ENCODE measurements at regions not wholly inside any gene's neighbourhood (a gene's known extent, or its start where the extent isn't known, plus 50 kb on each side); places are given as distances from the start of the nearest gene placed in this dataset.
"Not testable (repeated sequence)": the region's sequence is repeated elsewhere in the genome, so short reads cannot be mapped to it uniquely, and the experiment has no call there.

DNA sequence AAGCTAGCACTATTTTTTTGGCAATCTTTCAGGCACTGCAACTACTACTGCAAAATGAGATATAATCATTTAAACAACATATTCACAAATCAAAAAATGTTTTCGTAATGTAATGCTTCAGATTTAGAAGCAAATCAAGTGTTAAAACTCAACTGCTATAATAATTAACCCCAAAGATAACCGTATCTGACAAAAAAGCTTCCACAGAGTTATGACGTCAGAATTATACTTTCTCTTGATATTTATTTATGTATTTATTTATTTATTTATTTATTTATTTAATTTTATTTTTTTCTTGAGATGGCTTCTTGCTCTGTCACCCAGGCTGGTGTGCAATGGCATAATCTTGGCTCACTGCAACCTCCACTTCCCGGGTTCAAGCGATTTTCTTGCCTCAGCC lies 341.1 kb upstream of the DEFB115 start:
- TF ChIP-seq, protein P1, sequence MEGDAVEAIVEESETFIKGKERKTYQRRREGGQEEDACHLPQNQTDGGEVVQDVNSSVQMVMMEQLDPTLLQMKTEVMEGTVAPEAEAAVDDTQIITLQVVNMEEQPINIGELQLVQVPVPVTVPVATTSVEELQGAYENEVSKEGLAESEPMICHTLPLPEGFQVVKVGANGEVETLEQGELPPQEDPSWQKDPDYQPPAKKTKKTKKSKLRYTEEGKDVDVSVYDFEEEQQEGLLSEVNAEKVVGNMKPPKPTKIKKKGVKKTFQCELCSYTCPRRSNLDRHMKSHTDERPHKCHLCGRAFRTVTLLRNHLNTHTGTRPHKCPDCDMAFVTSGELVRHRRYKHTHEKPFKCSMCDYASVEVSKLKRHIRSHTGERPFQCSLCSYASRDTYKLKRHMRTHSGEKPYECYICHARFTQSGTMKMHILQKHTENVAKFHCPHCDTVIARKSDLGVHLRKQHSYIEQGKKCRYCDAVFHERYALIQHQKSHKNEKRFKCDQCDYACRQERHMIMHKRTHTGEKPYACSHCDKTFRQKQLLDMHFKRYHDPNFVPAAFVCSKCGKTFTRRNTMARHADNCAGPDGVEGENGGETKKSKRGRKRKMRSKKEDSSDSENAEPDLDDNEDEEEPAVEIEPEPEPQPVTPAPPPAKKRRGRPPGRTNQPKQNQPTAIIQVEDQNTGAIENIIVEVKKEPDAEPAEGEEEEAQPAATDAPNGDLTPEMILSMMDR (conservative IDR thresholded peaks at IDR 0.05 in 1 of 2, IDR thresholded peaks at IDR 0.05 in 1 of 2; ENCODE audit: low read depth in 1 of 2, low read length in 2 of 2), result not testable (repeated sequence)
- not testable (repeated sequence) for TF ChIP-seq EZH2 (IDR thresholded peaks at IDR 0.05; ENCODE audit: low read length, missing control alignments)

Measured in fibroblast of lung (primary cell).